Lower lobe of right lung (tissue), 2 donors: ENCODE measurements at regions not wholly inside any gene's neighbourhood (a gene's known extent, or its start where the extent isn't known, plus 50 kb on each side); places are given as distances from the start of the nearest gene placed in this dataset.

Experiments
- ATAC-seq, 2 donors: fragments of 200-7000 bp; cut with Tn5 transposase; one replicate each; pipeline ENCODE4 v1.9.1; 2020 to 2022; ENCODE audit warnings: mild to moderate bottlenecking in 2 of 2, moderate library complexity in 2 of 2
- DNase-seq: peaks from one replicate; pipeline ENCODE4 v3.0.0-alpha.2; 2020
- H3K27ac ChIP-seq: fragments of 200-600 bp; one replicate; pipeline ENCODE4 v1.8.0; 2022
- H3K27me3 ChIP-seq: fragments of 200-600 bp; one replicate; pipeline ENCODE4 v1.8.0; 2022; ENCODE audit warnings: low read depth
- H3K36me3 ChIP-seq: fragments of 200-600 bp; one replicate; pipeline ENCODE4 v1.8.0; 2022; ENCODE audit warnings: mild to moderate bottlenecking
- H3K4me1 ChIP-seq: fragments of 200-600 bp; one replicate; pipeline ENCODE4 v1.8.0; 2022
- H3K4me3 ChIP-seq: fragments of 200-600 bp; one replicate; pipeline ENCODE4 v1.8.0; 2022; ENCODE audit warnings: mild to moderate bottlenecking
- H3K9me3 ChIP-seq: fragments of 200-600 bp; one replicate; pipeline ENCODE4 v1.8.0; 2022
- CTCF ChIP-seq: fragments of 200-600 bp; IDR thresholded peaks from one replicate; pipeline ENCODE4 v1.8.0; 2022; ENCODE audit warnings: antibody characterized with exemption, mild to moderate bottlenecking
- intact Hi-C: fragments of 100-400 bp; cut with DNase I; formaldehyde crosslinking; loops from one replicate; pipeline ENCODE4 v1.11.0; 2022
- donor health status: DM: no; HTN: yes; CAD: no; lungs with severe emphysema.

- Histone ChIP-seq H3K36me3 (no peaks in the 10 kb centered on the region), H3K4me3 (no peak overlapping the region), H3K27me3 (peaks cover 7% of the 10 kb centered on the region), H3K4me1 (no peaks in the 10 kb centered on the region), H3K9me3 (no peaks in the 10 kb centered on the region), H3K27ac (no peak overlapping the region)
- no peak for TF ChIP-seq CTCF
- DNase-seq, result no peak
- no peak for ATAC-seq
- intact Hi-C loops, result no loop called here
Observed at GRCh38 chr4:8778760-8779159, 92.9 kb downstream of the HMX1 start.

- TF ChIP-seq CTCF, result no peak
- intact Hi-C loops, result no loop called here
- peaks cover 7% of the 10 kb centered on the region for H3K27me3 ChIP-seq
Observed at GRCh38 chr4:8778291-8778690, 93.3 kb downstream of the HMX1 start.

GRCh38 chr4:8777320-8778196 is 94.1 kb downstream of the HMX1 start:
- TF ChIP-seq CTCF, result no peak
- Histone ChIP-seq H3K4me3 (no peak overlapping the region), H3K9me3 (no peaks in the 10 kb centered on the region), H3K27me3 (peaks cover 7% of the 10 kb centered on the region), H3K27ac (no peak overlapping the region), H3K36me3 (no peaks in the 10 kb centered on the region), H3K4me1 (no peaks in the 10 kb centered on the region)
- ATAC-seq (no peak), DNase-seq (peak; percentile 34)
- intact Hi-C loops, result no loop called here

More at GRCh38 chr4:8778291-8778690, 93.3 kb downstream of the HMX1 start:
- no peaks in the 10 kb centered on the region for H3K9me3 ChIP-seq
- no peaks in the 10 kb centered on the region for H3K36me3 ChIP-seq
- no peak for ATAC-seq
- no peak overlapping the region for H3K4me3 ChIP-seq
- H3K27ac ChIP-seq, result no peak overlapping the region
- DNase-seq, result no peak
- H3K4me1 ChIP-seq, result no peaks in the 10 kb centered on the region

GRCh38 chr4:8776366-8776765 is 95.3 kb downstream of the HMX1 start:
- no peak for TF ChIP-seq CTCF
- Histone ChIP-seq H3K4me3 (no peak overlapping the region), H3K36me3 (no peaks in the 10 kb centered on the region), H3K27ac (no peak overlapping the region), H3K9me3 (no peaks in the 10 kb centered on the region), H3K27me3 (peaks cover 7% of the 10 kb centered on the region), H3K4me1 (no peaks in the 10 kb centered on the region)
- ATAC-seq, result no peak
- intact Hi-C loops, result no loop called here
- peak; percentile 15 for DNase-seq

- peaks cover 5% of the 10 kb centered on the region for H3K27me3 ChIP-seq
- H3K27ac ChIP-seq, result no peak overlapping the region
- no peak for TF ChIP-seq CTCF
- no peak for ATAC-seq
- no peak overlapping the region for H3K4me3 ChIP-seq
- no peaks in the 10 kb centered on the region for H3K9me3 ChIP-seq
- DNase-seq, result peak; percentile 40
- H3K36me3 ChIP-seq, result no peaks in the 10 kb centered on the region
- no peaks in the 10 kb centered on the region for H3K4me1 ChIP-seq
- intact Hi-C loops, result no loop called here
Observed at GRCh38 chr4:8775751-8776355, 95.8 kb downstream of the HMX1 start.
